CD4-positive, alpha-beta T cell treated with Interleukin-4 for 4 hours (primary cell): ENCODE measurements at regions not wholly inside any gene's neighbourhood (a gene's known extent, or its start where the extent isn't known, plus 50 kb on each side); places are given as distances from the start of the nearest gene placed in this dataset.
"Not testable (repeated sequence)": the region's sequence is repeated elsewhere in the genome, so short reads cannot be mapped to it uniquely, and the experiment has no call there.

Experiments
- DNase-seq: peaks from one replicate; pipeline ENCODE4 v3.0.0-alpha.2; 2020

DNA sequence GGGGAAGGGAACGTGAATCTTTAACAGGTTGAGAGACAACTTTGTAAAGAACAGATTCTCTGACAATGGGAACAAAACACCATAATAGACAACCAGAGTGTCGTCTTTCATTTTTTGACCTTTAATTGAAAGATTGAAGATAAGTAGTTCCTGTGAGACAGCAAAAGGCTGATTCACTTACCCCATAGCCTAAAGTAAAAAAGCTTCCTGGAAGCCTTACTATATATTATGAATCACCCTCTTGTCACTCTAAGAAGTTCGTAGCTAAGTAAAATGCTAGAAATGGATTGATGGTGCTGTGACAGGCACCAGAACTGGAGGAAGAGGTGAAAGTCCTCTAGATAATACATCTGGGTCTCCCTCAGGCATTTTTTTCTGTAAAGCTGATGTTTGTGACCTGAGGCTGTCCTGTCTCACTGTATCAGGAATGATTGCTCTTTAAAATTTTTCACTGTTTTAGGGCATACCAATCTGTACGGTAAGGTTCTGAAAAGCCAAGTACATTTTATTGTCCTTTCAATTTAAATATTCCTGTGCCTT is 824.6 kb upstream of the SEMA6D start:
- DNase-seq: no peak

DNA sequence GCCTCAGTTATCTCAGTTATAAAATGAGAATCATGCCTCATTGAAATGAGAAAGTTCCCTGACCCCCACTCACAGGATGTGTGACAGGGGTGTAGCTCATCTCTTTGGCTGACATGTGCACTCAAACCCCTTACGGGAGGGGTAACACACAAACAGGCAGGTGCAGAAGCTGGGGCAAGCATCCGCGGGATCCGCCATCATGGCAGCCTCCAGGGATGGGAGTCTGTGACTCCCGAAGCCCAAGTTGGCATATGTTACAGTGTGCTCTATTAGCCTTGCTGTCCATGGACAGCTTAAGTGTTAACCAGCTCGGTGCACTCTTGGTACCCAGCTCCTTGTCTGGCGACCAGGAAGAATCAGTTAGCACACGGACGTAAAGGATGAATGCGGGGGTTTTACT is 822.7 kb upstream of the SEMA6D start:
- DNase-seq: no peak

GRCh38 chr15:46897266-46897665 is 820.0 kb upstream of the SEMA6D start:
- no peak for DNase-seq

GRCh38 chr15:46901001-46901400 is 816.3 kb upstream of the SEMA6D start:
- no peak for DNase-seq

DNA sequence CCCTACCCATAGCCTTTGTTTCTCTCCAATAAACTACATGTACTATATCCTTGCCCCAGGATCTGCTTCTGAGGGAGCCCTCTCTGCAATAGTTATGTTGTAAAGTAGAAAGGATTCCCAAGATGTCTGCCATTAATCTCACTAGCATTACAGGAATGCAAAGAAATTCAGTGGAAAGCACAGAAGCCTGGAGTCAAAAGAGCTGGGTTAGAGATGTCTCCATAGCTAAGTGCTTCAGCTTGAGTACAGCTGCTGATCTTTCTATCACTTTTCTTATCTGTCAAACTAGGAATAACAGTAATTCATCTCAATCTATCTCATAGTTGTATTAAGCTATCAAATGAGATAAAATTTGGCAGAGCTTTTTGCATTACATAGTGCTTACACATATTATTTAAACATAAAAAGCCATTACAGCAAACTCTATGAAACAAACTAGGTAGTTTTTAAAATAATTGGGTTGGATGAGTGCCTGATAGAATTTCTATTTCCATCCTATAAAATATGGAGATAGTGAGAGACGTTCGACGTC is 799.5 kb upstream of the SEMA6D start:
- no peak for DNase-seq

DNA sequence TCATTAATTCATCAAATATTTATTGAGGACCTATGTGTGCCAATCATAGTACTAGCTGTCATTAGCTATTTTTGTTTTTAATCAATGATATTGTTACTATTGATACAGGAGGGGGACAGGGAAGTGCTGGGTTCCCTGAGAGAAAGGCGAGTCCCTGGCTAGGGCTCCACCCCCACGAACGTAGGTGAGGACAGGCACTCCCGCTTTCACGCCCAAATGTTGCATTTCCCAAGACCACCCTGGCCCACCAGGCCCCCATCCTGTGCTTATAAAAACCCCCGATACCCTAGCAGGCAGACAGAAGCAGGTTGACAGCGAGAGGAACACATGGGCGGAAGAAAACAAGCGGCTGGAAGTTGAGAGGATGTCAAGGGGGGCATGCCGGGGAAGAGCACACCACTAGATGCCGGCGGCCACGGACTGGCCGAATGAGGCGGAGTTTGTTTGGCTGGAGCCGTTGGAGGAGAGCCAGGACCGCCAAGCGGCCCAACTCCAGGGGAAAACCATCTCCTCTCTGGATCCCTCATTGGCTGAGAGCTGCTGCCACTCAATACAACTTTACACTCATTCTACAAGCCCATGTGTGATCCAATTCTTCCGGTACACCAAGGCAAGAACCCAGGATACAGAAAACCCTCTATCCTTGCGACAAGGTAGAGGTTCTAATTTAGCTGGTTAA is 798.7 kb upstream of the SEMA6D start:
- no peak for DNase-seq

GRCh38 chr15:46921891-46922290 is 795.4 kb upstream of the SEMA6D start:
- no peak for DNase-seq

GRCh38 chr15:46930426-46930825 is 786.9 kb upstream of the SEMA6D start:
- no peak for DNase-seq

- DNase-seq: no peak
These were observed 784.0 kb upstream of the SEMA6D start for GRCh38 chr15:46933332-46933731.

GRCh38 chr15:46934851-46935250 is 782.5 kb upstream of the SEMA6D start:
- no peak for DNase-seq

GRCh38 chr15:46938169-46938568 is 779.1 kb upstream of the SEMA6D start:
- no peak for DNase-seq

DNA sequence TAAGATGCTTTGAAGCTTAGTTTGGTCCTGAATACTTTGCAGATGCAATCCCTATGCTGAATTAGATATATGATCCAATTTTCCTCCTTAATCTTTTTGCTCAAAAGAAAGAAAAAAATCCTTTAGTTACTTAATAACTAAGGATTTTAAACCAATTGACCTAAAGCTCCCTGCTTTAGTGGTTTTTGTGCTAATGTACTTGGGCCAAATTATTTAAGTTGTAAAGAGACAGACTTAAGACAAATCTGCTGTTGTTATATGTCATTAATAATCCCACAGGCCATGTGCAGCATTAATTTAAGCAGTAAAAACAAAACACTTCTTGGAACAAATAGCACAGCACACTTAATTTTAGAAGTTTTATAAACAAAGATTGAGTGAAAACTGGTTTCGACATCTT is 776.1 kb upstream of the SEMA6D start:
- no peak for DNase-seq

DNA sequence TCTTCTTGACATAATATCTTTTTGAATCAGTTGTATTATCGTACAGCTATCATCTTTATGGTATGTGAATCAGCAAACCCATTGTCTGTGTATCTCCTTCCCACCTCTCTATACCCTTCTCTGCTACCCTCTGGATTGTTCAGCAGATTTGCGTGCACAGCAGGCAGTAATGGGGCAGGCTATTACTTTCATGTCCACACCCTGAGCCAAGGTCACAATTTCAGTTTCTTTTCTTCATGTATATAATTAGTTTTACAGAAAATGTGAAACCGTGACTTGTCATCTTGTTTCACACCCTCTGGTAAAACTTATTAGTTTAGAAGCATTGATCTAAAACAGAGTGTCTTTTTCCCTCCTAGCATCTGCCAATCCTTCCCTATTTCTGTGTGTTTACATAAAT is 770.4 kb upstream of the SEMA6D start:
- no peak for DNase-seq

GRCh38 chr15:46955576-46955975 is 761.7 kb upstream of the SEMA6D start:
- no peak for DNase-seq

GRCh38 chr15:46956456-46956855 is 760.8 kb upstream of the SEMA6D start:
- DNase-seq: no peak

GRCh38 chr15:46956881-46957280 is 760.4 kb upstream of the SEMA6D start:
- DNase-seq: no peak

DNA sequence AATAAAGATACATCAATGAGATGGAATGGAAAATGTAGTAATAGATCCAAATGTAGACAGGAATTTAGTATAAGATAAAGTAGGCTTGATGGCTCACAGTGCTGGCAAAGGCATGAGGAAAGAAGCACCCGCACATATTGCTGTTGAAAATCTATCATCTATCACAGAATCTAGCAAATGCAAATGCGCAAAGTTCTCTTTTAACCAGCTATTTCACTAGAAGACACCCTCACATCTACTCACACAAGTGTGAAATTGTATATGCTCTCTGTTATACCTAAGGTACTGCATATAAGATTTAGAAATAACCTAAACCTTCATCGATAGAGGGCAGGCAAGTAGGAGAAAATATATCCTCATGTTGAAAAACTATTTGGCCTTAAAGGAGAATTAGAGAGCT is 756.7 kb upstream of the SEMA6D start:
- no peak for DNase-seq

DNA sequence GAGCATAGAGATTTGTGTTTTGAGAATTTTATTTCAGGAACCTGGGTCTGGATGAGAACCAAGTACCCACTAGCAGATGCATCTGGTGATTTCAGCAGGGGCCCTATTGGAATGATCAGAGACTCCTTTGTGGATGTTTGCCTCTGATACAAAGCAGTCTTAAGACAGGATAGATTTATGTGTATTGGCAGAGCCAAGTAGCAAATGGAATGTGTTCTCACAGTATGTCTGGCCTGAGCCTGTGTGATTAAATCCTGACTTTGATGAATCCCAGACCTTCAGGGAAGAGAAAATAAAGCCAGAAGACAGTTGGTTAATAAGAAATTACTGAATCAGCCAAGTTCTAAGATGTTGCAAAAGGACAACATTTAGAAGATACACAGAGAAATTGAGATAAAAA is 755.5 kb upstream of the SEMA6D start:
- no peak for DNase-seq

- not testable (repeated sequence) for DNase-seq
These were observed 729.2 kb upstream of the SEMA6D start for GRCh38 chr15:46988055-46988454.

- DNase-seq: no peak
These were observed 720.9 kb upstream of the SEMA6D start for GRCh38 chr15:46996359-46996758.

DNA sequence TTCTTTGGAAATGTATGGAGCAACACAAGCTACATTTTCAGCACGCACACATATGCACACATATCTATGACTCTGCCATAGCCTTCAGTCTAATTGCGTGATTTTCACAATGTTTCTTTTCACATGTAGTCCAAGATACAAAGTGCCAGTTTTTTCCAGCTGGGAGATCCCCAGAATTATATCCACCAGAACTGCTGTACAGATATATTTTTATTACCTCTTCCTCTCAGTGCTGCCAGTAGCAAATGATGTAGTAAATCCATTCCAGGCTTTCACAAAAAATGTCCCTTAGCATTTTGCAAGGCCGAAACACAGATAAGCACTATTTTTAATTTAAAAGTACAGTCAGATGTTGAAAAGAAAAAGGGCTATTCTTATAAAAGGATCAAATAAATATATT is 719.8 kb upstream of the SEMA6D start:
- DNase-seq: no peak

- no peak for DNase-seq
These were observed 713.7 kb upstream of the SEMA6D start for GRCh38 chr15:47003568-47003967.

DNA sequence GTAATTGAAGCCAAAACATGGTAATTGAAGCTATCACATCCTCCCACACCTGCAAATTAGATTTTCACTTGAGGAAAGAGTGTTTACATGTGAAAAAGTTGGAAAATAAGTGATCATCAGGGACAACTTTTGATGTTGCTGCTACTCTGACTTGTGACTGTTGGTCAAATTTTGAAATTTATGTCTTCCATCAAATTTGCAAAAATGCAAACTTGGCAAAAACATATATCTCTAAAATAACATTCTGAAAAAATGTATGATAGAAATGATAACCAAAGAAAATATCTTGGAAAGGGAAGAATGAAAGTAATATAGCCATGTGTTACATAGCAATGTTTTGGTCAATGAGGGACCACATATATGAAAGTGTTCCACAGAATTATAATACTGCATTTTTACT is 703.9 kb upstream of the SEMA6D start:
- DNase-seq: no peak

DNA sequence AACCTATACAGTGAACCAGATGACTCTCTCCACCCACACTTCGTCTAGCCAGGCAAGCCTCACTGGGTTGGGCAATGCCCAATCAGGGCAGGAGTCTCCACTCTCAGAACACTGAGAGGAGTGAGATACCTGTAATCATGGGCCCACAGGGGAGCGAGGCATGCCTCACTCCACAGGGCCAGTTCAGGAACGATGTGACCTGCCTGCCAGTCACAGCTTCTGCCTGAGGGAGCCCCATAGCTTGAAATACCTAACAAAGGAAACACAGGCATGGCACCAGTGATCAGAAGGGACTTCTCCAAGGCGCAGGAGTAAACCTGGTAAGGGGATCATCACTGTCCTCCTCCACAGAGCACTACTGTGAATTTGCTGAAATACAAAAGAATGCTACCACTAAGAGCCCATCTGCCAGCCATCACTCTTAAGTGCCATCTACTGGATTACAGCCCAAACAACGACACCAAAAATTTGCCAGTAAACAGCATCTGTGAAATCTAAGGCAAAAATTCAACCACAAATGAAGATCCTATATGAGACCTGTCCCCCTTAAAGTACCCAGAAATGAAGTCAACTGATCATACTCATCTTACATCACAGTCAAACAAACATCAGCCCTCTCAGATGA is 689.9 kb upstream of the SEMA6D start:
- no peak for DNase-seq
